ENCODE measurements at regions not wholly inside any gene's neighbourhood (a gene's known extent, or its start where the extent isn't known, plus 50 kb on each side); places are given as distances from the start of the nearest gene placed in this dataset.

GRCh38 chr6:103886951-103887350 is 972.8 kb downstream of the HACE1 start:
- no peak for TF ChIP-seq POLR2A (IDR thresholded peaks at IDR 0.05)
- TF ChIP-seq CTCF (IDR thresholded peaks at IDR 0.05), result no peak
